ENCODE measurements at regions not wholly inside any gene's neighbourhood (a gene's known extent, or its start where the extent isn't known, plus 50 kb on each side); places are given as distances from the start of the nearest gene placed in this dataset.

GRCh38 chr12:66925083-66925482 is 246.2 kb upstream of the GRIP1 start:
- TF ChIP-seq ZNF282 (CRISPR knock-in tag; IDR thresholded peaks at IDR 0.05) (no peak), POLR2AphosphoS5 (IDR thresholded peaks at IDR 0.05; ENCODE audit: control insufficient read depth, insufficient read depth, low read depth, low read length) (no peak), RFX7 (CRISPR knock-in tag; IDR thresholded peaks at IDR 0.05) (no peak)

All from K562 (cell line).